Stimulated activated CD8-positive, alpha-beta memory T cell treated with anti-CD3 and anti-CD28 coated beads, Interleukin-4, amount 100 ng/mL, for 1 hour (primary cell): ENCODE measurements at regions not wholly inside any gene's neighbourhood (a gene's known extent, or its start where the extent isn't known, plus 50 kb on each side); places are given as distances from the start of the nearest gene placed in this dataset.
"Not testable (repeated sequence)": the region's sequence is repeated elsewhere in the genome, so short reads cannot be mapped to it uniquely, and the experiment has no call there.

Experiments
- DNase-seq, 2 donors: peaks; one replicate each; pipeline ENCODE4 v3.0.0-alpha.2; 2020; ENCODE audit warnings: low read depth in 2 of 2, low spot score in 1 of 2

- DNase-seq: no peak
These were observed 129.7 kb downstream of the RTP5 start for GRCh38 chr2:241999184-241999583.

DNA sequence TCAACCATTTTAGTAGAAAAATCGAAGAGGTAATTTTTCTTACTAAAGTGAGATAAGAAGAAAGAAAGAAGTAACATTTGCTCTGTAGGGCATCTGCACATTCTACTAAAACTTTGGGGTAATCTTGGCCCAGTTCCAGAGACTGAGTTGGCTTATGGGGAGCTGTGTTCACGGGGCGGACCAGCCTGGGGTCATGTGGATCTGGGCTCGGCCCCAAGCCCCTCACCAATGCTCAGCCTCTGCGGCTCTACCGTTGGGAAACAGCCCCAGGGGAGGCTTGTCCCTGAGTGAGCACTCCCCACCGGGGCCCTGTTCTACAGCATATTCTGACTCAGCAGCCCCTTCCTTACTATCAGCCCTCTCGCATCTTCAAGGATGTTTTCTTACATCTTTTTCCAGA, 132.3 kb downstream of the RTP5 start:
- no peak for DNase-seq

DNA sequence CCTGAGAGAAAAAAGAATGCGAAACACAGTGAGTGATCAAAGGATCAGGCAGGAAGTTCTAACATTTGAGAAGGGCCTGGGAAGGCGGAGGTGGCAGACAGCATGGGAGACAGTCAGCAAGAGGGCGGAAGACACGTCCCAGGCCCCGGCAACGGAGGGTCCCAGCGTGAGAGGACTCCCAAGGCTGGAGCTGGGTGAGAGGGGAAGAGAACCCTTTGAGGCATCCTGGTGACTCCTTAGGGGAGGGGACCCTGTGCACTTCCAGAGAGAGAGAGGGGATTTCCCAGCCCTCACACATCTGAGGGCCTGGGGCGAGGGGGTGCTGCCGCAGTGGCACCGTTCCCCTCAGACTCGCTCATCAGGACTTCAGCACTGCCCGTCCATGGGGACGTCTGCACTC, 133.4 kb downstream of the RTP5 start:
- no peak for DNase-seq

DNA sequence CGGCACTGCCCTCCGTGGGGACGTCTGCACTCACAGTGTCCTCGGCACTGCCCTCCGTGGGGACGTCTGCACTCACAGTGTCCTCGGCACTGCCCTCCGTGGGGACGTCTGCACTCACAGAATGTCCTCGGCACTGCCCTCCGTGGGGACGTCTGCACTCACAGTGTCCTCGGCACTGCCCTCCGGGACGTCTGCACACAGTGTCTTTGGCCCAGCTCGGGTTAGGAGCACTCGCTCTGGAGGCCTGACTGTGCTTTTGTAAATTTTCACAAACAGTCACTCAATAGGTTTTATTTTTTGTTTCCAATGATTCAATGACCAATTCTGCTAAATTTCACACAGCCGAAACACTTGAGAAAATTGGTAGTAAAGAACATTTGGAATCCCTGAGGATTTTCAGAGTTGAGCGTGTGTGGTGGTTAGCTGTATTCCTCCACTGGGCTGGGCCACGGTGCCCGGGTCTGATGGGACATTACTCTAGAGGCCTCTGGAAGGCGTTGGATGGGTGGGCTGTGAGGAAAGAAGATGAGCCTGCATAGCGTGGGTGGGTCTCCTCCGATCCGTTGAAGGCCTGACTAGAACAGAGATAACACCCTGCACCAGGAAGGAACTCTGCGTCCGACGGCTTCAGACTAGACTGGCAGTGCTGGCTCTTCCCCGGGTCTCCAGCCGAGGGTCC, 134.8 kb downstream of the RTP5 start:
- DNase-seq: no peak

GRCh38 chr2:242004902-242005230, 135.3 kb downstream of the RTP5 start:
- DNase-seq: no peak

DNA sequence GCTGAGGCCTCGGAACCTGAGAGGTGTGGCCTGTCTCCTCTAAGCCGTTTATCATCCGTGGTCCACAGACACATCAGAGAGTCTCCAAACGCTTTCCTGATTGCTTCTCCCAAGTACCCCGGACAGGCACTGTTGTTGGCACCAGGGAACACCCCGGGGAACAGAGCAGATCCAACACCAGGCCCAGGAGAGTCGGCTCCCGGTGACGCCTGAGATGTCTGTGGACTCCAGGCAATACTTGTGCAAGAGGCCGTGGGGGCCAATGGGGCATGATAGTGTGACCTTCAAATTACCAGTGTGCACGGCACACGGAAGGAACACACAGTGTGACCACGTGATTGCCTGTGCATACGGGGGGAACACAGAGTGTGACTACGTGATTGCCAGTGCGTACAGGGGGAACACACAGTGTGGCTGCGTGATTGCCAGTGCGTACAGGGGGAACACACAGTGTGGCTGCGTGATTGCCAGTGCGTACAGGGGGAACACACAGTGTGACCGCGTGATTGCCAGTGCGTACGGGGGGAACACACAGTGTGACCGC, 136.6 kb downstream of the RTP5 start:
- DNase-seq: not testable (repeated sequence)

DNA sequence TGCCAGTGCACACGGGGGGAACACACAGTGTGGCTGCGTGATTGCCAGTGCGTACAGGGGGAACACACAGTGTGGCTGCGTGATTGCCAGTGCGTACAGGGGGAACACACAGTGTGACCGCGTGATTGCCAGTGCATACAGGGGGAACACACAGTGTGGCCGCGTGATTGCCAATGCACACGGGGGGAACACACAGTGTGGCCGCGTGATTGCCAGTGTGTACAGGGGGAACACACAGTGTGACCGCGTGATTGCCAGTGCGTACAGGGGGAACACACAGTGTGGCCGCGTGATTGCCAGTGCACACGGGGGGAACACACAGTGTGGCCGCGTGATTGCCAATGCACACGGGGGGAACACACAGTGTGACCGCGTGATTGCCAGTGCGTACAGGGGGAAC, 139.4 kb downstream of the RTP5 start:
- DNase-seq: not testable (repeated sequence)

- DNase-seq: not testable (repeated sequence)
These were observed 140.3 kb downstream of the RTP5 start for GRCh38 chr2:242009846-242010245.

DNA sequence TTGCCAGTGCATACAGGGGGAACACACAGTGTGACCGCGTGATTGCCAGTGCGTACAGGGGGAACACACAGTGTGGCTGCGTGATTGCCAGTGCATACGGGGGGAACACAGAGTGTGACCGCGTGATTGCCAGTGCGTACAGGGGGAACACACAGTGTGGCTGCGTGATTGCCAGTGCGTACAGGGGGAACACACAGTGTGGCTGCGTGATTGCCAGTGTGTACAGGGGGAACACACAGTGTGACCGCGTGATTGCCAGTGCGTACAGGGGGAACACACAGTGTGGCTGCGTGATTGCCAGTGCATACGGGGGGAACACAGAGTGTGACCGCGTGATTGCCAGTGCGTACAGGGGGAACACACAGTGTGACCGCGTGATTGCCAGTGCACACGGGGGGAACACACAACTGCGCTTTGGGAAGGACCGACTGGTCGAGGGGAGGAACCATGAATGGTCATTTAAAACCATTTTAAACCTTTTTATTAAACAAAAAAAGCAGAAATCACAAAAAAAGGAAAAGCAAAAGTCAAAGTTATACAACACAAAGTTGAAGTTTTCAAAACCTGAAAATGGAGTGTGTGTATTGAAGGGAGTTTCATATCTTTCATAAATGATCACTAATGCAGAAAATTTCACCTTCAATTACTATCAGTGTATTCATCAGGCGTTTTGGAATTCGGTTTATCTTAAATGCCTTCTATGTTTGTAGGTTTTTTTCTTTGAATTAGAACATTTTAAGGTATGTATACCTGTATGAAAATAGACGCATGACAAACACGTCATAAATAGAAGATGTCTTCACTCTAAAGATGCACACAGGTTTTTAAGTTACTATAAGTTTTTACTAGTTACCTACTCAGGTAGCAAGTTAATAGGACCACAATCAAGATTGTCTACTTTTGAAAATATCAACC, 141.0 kb downstream of the RTP5 start:
- not testable (repeated sequence) for DNase-seq

GRCh38 chr2:242011167-242011513, 141.6 kb downstream of the RTP5 start:
- no peak for DNase-seq

DNA sequence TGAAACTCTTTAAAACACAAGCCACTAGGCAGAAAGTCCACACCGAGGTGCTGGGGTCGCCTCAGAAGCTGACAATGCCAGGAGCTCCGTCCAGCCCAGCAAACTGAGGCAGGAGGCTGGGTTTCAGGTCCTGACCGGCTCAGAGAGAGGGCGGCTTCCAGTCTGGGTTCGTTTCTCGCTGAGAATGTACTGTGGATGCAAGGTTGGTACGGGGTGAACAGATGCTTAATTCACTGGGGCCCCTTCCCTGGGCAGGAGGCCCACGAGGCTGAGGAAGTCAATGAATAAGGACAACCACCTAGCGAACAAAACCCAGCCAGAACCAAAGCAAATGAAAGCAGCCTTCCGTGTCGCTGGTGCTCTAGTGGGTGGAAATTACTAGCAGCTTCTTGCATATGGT, 142.0 kb downstream of the RTP5 start:
- no peak for DNase-seq

DNA sequence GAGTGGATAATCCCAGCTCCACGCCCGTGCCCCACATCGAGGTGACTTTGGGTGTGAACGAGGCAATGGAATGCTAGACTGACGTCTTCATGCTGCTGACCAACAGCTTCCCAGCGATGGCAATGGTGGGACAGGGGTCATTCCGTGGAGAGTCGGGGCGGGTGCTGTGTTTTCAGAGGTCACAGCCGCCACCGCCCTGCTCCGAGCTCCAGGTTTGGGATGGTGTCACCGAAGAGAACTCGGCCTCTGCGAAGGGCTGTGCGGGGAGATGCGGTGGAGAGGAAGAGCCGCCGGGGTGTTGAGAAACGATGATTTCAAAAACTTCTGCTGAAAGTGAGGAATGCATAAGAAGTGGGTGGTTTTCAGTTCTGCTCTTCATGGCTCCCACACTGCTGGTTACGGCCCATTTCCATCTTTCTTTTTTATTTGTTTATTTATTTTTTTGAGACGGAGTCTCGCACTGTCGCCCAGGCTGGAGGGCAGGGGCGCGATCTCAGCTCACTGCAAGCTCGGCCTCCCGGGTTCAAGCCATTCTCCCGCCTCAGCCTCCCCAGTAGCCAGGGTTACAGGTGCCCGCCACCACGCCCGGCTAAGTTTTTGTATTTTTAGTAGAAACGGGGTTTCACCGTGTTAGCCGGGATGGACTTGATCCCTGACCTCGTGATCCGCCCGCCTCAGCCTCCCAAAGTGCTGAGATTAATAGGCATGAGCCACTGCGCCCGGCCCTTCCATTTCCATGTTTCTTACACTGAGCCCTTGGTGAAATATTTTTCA, 142.6 kb downstream of the RTP5 start:
- no peak for DNase-seq

DNA sequence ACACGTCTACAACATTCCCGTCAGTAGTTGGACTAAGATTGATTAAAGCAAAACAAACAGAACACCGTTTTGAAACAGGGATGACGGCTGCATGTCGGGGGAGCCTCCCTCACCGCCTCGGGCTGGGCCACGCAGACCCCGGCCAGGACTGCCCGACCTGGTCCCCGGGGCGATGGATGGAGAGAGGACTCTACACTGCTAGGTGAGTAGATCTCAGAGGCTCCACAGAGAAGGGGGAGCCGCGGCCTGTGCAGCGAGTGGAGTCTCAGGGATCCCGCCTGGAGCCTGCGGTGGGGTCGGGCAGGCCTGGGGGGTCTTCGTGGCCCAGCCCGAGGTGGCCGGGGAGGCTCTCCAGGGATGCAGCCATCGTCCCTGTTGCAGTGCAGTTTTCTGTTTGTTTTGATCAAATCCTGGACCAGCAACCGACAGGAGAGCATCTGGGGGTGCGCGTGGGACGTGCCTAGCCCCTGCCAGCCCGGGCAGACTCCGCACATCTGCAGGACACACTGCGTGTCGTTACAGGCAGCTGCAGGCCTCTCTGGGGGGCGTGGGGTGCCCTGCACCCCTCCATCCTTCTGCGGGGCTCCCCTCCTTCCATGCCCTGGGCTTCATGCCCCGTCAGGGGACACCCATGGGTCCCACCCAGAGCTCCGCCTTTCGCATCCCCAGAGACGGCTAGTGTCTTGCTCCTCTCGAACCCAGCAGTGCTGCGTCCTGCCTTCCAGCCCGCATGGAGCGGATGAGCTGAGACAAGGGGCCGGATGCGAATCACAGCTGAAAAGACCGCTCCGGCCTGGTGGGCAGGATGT, 143.6 kb downstream of the RTP5 start:
- no peak for DNase-seq

DNA sequence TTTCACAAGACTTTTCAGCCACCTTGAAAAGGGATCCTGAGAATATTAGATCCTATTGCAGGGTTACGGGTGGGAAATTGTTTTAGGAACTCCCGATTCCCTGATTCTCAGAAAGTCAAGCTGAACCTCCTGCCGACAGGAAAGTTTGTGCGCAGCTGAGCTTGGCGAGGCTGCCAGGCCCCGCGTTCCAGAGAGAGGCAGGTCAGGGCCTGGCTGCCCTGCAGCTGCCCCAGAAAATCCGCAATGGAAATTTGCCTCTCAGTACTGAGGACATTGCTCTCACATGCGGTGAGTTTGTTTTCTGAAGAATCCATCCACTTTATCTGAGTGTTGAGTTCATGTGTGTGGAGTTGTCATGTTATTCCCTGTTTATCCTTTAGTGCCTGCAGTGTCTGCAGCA, 144.2 kb downstream of the RTP5 start:
- no peak for DNase-seq

- no peak for DNase-seq
These were observed 145.9 kb downstream of the RTP5 start for GRCh38 chr2:242015108-242016065.

DNA sequence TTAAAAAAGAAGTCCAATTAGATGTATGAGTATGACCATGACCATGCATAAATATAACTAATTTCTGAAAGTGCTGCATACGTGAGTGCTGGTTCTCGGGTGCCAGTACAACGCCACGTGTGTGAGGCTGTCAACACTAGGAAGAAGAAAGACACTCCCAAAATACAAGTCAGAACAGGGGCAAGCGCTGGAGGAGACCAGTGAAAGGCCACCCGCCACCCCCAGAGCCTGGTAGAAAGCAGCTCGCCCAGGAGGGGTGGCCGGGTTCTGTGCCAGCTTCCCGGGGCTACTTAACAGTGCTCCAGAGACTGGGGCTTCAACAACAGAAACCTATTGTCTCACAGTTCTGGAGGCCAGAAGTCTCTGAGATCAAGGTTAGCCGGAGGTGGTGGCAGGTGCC, 147.6 kb downstream of the RTP5 start:
- DNase-seq: no peak

DNA sequence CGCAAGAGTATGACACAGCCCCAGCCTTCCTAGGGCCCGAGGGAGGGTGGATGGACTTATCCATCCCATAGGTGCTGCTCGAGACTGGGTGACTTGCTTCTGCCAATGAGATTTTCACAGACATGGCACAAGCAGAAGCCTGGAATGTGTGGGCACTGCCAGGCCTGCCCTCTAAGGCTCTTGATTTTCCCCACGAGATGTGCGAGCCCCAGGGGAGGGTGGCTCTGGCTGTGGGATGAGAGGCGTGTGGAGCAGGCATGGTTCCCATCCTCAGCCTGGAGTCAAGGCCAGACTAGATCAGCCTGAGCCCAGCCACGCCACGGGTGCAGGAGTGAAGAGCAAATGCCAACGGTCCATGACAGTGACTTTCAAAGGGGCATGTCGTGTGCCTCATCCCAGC, 148.9 kb downstream of the RTP5 start:
- DNase-seq: not testable (repeated sequence)

GRCh38 chr2:242019344-242019743, 149.8 kb downstream of the RTP5 start:
- DNase-seq: no peak

DNA sequence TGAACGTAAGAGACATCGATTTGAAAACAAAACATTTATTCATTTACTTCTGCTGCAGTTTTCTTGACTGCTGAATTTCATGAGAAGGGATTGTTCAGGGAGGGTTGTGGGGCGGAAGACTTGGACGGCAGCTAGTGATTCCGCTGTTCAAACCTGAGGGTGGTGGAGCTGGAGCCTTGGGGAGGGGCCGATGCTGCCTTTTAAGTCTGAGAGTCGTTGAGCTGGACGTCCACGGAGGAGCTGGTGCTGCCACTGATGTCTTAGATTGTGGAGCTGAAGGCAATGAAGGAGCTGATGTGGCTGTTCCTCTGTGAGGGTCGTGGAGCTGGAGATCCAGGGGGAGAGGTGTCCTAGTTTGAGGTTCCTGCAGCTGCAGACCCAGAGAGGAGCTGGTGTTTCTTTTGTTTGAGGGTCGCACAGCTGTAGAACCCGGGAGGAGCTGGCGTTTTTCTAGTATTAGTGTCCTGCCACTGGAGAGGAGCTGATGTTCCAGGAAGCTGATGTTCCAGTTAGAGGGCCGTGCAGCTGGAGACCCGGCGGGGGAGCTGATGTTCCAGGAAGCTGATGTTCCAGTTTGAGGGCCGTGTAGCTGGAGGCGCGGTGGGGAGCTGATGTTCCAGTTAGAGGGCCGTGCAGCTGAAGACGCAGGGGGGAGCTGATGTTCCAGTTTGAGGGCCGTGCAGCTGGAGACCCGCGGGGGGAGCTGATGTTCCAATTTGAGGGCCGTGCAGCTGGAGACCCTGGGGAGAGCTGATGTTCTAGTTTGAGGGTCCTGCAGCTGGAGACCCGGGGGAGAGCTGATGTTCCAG, 150.9 kb downstream of the RTP5 start:
- DNase-seq: no peak
